Epithelial cell of esophagus (primary cell): ENCODE measurements at regions not wholly inside any gene's neighbourhood (a gene's known extent, or its start where the extent isn't known, plus 50 kb on each side); places are given as distances from the start of the nearest gene placed in this dataset.

ENCODE experiments used
- DNase-seq: peaks from one replicate; pipeline ENCODE4 v3.0.0; 2010; ENCODE audit warnings: low read depth
- H3K4me3 ChIP-seq: 2 replicates; pipeline ENCODE4 v1.5.1; 2011; ENCODE audit warnings: mild to moderate bottlenecking, low read length, control low read depth
- CTCF ChIP-seq: IDR thresholded peaks from 2 replicates; pipeline ENCODE4 v1.5.1; 2011; ENCODE audit warnings: low read depth, mild to moderate bottlenecking, low read length, control low read depth, inconsistent platforms; ENCODE audit not compliant: insufficient read depth; ENCODE audit errors: missing control alignments

GRCh38 chr18:78914249-78914935 lies 65.2 kb upstream of the SALL3 start:
- no peak for TF ChIP-seq CTCF
- no peak for DNase-seq
- H3K4me3 ChIP-seq = no peak overlapping the region

DNA sequence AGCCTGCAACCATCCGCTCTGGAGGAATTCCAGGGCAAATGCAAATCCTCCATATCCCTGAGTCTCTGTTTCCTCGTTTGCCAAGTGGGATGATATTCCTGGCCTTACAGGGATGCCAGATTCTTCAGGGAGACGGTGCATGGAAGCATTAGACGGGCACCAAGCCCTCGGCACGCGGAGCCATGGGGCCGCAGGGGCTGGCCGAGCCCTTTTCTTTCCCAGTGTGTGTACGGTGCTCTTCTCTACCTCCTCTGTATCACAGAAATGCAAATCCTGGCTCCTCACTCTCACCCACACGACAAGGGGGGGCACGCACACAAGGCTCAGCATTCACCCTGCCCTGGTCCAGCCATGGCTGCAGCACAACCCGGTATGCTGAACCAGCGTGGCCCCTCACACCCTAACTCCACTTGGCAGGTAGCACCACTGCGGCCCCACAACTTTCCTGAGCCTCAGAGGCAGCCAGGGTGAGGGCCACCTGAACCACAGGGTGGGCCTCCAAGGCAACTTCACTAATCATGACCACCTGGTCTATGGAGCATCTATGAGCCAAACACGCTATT lies 64.1 kb upstream of the SALL3 start:
- H3K4me3 ChIP-seq = no peak overlapping the region
- no peak for TF ChIP-seq CTCF
- no peak for DNase-seq

DNA sequence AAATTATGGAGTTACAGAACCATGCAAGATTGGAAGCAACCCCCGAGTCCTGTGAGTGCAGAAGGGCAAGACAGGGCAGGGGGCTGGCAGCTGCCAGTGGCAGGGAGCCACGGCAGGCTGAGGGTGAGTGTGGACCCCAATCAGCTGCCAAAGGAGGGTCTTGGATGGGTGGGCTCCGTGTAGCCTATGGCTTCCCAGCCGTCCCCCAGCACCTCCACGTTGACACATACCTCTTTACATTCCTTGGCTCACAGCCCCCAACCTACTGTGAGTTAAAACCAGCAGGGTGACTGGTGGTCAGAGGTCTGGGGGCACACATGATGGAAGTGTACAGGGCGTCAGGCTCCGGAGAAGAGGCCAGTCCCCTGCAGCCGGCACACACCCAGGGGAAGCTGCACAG lies 60.9 kb upstream of the SALL3 start:
- H3K4me3 ChIP-seq = no peak overlapping the region
- no peak for DNase-seq
- no peak for TF ChIP-seq CTCF

DNA sequence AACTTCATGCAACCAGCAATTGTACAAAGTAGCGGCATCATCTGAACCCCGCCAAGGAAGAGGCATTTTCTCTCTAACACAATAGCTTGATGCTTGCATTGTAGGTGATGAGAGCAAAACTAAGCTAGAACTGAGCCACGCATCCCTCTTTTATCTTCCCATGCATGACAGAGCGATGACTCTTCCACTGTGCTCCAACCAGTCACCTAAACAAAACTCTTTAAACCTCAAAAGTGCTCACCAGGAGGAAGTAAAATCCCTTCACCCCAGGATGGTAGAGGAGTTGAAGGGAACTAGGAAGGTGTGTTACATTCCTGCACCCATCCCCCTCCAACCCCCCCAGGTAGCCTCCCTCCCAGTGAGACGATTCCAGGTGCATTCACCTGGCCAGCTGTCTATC lies 59.7 kb upstream of the SALL3 start:
- no peak for TF ChIP-seq CTCF
- no peak for DNase-seq
- no peak overlapping the region for H3K4me3 ChIP-seq

DNA sequence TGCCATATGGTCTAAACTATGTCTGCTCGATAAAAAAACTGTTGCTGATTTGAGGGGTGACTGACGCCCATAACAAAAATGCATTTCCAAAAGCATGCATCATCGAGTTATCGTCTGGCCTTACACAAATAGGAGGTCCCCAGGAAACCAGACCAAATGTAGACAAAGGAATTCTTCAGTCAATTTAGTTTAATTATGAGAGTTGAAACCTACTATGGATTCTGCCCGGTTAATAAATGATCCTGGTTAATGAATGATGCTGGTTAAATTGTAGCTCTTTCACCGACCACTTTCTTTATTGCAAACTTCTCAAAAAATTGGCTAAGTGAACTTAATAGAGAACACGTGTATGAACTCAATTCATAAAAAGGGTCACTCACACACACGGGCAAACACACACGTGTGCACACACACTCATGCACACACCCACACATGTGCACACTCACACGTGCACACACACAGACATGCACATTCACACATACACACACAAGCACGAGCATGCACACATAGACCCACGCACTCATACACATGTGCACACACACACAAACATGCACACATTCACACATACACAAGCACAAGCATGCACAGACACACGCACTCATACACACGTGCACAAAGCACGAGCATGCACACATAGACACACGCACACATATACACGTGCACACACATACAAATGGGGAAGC lies 59.0 kb upstream of the SALL3 start:
- no peak for TF ChIP-seq CTCF
- no peak for DNase-seq
- H3K4me3 ChIP-seq = no peak overlapping the region

DNA sequence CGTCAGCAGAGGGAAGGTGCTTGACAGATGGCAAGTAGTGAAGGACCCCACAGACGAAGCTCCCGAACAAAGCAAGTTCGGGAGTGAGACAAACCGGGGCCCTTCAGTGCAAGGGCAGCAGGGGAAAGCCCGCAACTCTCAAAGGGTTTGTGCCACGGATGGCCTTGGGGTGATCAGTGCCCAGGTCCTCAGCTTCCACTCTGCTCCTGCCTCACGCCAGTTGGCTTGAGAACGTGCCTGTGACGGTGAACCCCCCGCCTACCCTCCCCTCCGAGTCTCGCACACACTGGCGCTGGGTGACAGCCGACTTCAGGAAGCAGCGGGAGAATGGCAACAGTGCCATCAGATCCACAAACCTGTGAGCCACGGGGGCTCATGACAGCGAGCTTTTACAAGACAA lies 56.8 kb upstream of the SALL3 start:
- DNase-seq = no peak

More for the DNA sequence above, 56.8 kb upstream of the SALL3 start:
- H3K4me3 ChIP-seq = no peak overlapping the region
- no peak for TF ChIP-seq CTCF
